Endothelial cell (in vitro differentiated cells): ENCODE measurements at regions not wholly inside any gene's neighbourhood (a gene's known extent, or its start where the extent isn't known, plus 50 kb on each side); places are given as distances from the start of the nearest gene placed in this dataset.

ENCODE experiments used
- DNase-seq: peaks from one replicate; pipeline ENCODE4 v3.0.0; 2021; ENCODE audit warnings: low spot score
- H3K27ac Mint-ChIP-seq: one replicate; pipeline ENCODE4 v1.8.0; 2021; ENCODE audit warnings: mixed read lengths, inconsistent platforms; ENCODE audit not compliant: unreplicated experiment
- H3K27me3 Mint-ChIP-seq: one replicate; pipeline ENCODE4 v1.8.0; 2021; ENCODE audit warnings: mild to moderate bottlenecking, moderate library complexity, mixed read lengths, inconsistent platforms; ENCODE audit not compliant: unreplicated experiment
- H3K36me3 Mint-ChIP-seq: one replicate; pipeline ENCODE4 v1.8.0; 2021; ENCODE audit warnings: mild to moderate bottlenecking, low read depth, mixed read lengths, inconsistent platforms; ENCODE audit not compliant: unreplicated experiment
- H3K4me1 Mint-ChIP-seq: one replicate; pipeline ENCODE4 v1.8.0; 2021; ENCODE audit warnings: mild to moderate bottlenecking, mixed read lengths, inconsistent platforms; ENCODE audit not compliant: unreplicated experiment
- H3K4me3 Mint-ChIP-seq: one replicate; pipeline ENCODE4 v1.8.0; 2021; ENCODE audit warnings: mild to moderate bottlenecking, mixed read lengths, inconsistent platforms; ENCODE audit not compliant: unreplicated experiment
- H3K9me3 Mint-ChIP-seq: one replicate; pipeline ENCODE4 v1.8.0; 2021; ENCODE audit warnings: mixed read lengths, inconsistent platforms; ENCODE audit not compliant: unreplicated experiment
- TF ChIP-seq, protein P1 (sequence below): fragments of 200-600 bp; sonication (generic); IDR thresholded peaks from one replicate; pipeline ENCODE4 v1.5.0; 2021; ENCODE audit warnings: antibody characterized with exemption; ENCODE audit not compliant: unreplicated experiment

DNA sequence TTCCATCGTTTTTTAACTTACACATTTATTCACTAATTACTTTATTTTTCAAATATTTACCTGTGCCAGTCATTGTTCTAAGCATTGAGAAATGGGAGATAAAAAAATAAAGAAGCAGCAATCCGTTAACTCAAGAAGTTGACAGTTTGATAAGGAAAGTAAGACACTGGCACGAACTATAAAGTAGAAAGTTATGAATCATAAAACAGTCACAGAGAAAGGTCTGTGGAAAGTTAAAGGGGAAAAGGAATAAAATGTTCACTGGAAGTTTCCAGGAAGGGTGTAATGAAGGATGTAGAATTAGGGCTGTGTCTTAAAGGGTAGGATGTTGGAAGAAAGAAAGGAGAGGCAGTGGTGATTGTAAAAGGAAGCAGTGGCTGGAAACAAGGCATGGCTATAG, 118.9 kb downstream of the RDH14 start:
- no peaks in the 10 kb centered on the region for H3K36me3 Mint-ChIP-seq
- H3K4me1 Mint-ChIP-seq: peaks cover 6% of the 10 kb centered on the region
- no peak overlapping the region for H3K27ac Mint-ChIP-seq
- no peak for DNase-seq
- H3K4me3 Mint-ChIP-seq: no peak overlapping the region
- TF ChIP-seq, protein P1, sequence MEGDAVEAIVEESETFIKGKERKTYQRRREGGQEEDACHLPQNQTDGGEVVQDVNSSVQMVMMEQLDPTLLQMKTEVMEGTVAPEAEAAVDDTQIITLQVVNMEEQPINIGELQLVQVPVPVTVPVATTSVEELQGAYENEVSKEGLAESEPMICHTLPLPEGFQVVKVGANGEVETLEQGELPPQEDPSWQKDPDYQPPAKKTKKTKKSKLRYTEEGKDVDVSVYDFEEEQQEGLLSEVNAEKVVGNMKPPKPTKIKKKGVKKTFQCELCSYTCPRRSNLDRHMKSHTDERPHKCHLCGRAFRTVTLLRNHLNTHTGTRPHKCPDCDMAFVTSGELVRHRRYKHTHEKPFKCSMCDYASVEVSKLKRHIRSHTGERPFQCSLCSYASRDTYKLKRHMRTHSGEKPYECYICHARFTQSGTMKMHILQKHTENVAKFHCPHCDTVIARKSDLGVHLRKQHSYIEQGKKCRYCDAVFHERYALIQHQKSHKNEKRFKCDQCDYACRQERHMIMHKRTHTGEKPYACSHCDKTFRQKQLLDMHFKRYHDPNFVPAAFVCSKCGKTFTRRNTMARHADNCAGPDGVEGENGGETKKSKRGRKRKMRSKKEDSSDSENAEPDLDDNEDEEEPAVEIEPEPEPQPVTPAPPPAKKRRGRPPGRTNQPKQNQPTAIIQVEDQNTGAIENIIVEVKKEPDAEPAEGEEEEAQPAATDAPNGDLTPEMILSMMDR: no peak
- no peaks in the 10 kb centered on the region for H3K27me3 Mint-ChIP-seq
- H3K9me3 Mint-ChIP-seq: no peaks in the 10 kb centered on the region

DNA sequence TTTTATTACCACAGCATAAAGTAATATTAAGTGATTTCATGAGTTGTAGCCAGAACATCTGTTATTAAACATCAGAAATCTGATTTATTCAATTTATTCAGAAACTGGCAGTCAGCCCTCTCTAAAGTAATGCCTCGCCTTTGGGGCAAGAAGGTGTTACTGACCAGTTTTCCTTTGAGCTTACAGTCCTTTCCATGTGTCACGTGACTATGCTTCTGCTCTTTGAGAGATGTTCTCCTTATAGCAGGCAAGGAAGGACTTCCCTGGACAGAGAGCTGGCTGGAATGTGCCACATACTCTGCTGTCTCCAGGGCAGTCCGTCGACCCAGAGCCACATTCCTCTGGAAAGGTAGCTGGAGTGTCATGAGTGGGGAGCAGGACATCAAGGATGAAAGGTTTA, 119.7 kb downstream of the RDH14 start:
- no peak for DNase-seq
- no peak overlapping the region for H3K27ac Mint-ChIP-seq
- TF ChIP-seq, protein P1: no peak
- H3K4me1 Mint-ChIP-seq: peaks cover 10% of the 10 kb centered on the region
- H3K4me3 Mint-ChIP-seq: no peak overlapping the region
- no peaks in the 10 kb centered on the region for H3K9me3 Mint-ChIP-seq
- no peaks in the 10 kb centered on the region for H3K36me3 Mint-ChIP-seq
- H3K27me3 Mint-ChIP-seq: no peaks in the 10 kb centered on the region

GRCh38 chr2:18440141-18440661, 120.3 kb downstream of the RDH14 start:
- Mint-ChIP-seq H3K9me3 (no peaks in the 10 kb centered on the region), H3K36me3 (no peaks in the 10 kb centered on the region), H3K4me3 (no peak overlapping the region), H3K4me1 (peaks cover 10% of the 10 kb centered on the region), H3K27ac (no peak overlapping the region), H3K27me3 (no peaks in the 10 kb centered on the region)
- TF ChIP-seq, protein P1: no peak
- no peak for DNase-seq

GRCh38 chr2:18439716-18440115, 120.7 kb downstream of the RDH14 start:
- H3K27me3 Mint-ChIP-seq: no peaks in the 10 kb centered on the region
- no peak overlapping the region for H3K27ac Mint-ChIP-seq
- H3K9me3 Mint-ChIP-seq: no peaks in the 10 kb centered on the region
- no peaks in the 10 kb centered on the region for H3K36me3 Mint-ChIP-seq
- no peak for DNase-seq
- TF ChIP-seq, protein P1: no peak
- peaks cover 10% of the 10 kb centered on the region for H3K4me1 Mint-ChIP-seq
- no peak overlapping the region for H3K4me3 Mint-ChIP-seq

GRCh38 chr2:18437909-18438308, 122.5 kb downstream of the RDH14 start:
- H3K27me3 Mint-ChIP-seq: no peaks in the 10 kb centered on the region
- TF ChIP-seq, protein P1: no peak
- no peak overlapping the region for H3K27ac Mint-ChIP-seq
- DNase-seq: no peak
- no peak overlapping the region for H3K4me3 Mint-ChIP-seq
- H3K36me3 Mint-ChIP-seq: no peaks in the 10 kb centered on the region
- peaks cover 6% of the 10 kb centered on the region for H3K4me1 Mint-ChIP-seq
- H3K9me3 Mint-ChIP-seq: no peaks in the 10 kb centered on the region
